Parathyroid adenoma (tissue), 2 donors: ENCODE measurements at regions not wholly inside any gene's neighbourhood (a gene's known extent, or its start where the extent isn't known, plus 50 kb on each side); places are given as distances from the start of the nearest gene placed in this dataset.

ENCODE experiments used
- H2AFZ ChIP-seq: fragments of 300-600 bp; sonication (generic); one replicate; pipeline ENCODE4 v1.7.0; 2017; ENCODE audit warnings: antibody characterized with exemption, mild to moderate bottlenecking
- H3K27ac ChIP-seq: fragments of 300-600 bp; sonication (generic); one replicate; pipeline ENCODE4 v1.7.0; 2017
- H3K27me3 ChIP-seq: fragments of 300-600 bp; sonication (generic); one replicate; pipeline ENCODE4 v1.7.0; 2017; ENCODE audit warnings: low read length; ENCODE audit not compliant: control insufficient read depth, insufficient read depth
- H3K36me3 ChIP-seq: fragments of 300-600 bp; sonication (generic); one replicate; pipeline ENCODE4 v1.7.0; 2017; ENCODE audit warnings: low read length; ENCODE audit not compliant: control insufficient read depth, insufficient read depth
- H3K4me1 ChIP-seq: fragments of 300-600 bp; sonication (generic); one replicate; pipeline ENCODE4 v1.7.0; 2017; ENCODE audit warnings: control low read depth
- H3K4me2 ChIP-seq: fragments of 300-600 bp; sonication (generic); one replicate; pipeline ENCODE4 v1.7.0; 2017; ENCODE audit warnings: low read length
- H3K4me3 ChIP-seq: fragments of 300-600 bp; sonication (generic); one replicate; pipeline ENCODE4 v1.7.0; 2017; ENCODE audit warnings: low read depth, low read length
- H3K79me2 ChIP-seq: fragments of 300-600 bp; sonication (generic); one replicate; pipeline ENCODE4 v1.7.0; 2017; ENCODE audit warnings: control low read depth
- H3K9ac ChIP-seq: fragments of 300-600 bp; sonication (generic); one replicate; pipeline ENCODE4 v1.7.0; 2017; ENCODE audit warnings: mild to moderate bottlenecking
- H3K9me3 ChIP-seq: fragments of 300-600 bp; sonication (generic); one replicate; pipeline ENCODE4 v1.7.0; 2017; ENCODE audit warnings: low read length; ENCODE audit not compliant: control insufficient read depth
- TF ChIP-seq, protein P1 (sequence below): fragments of 300-600 bp; sonication (generic); IDR thresholded peaks from one replicate; pipeline ENCODE4 v1.7.0; 2017; ENCODE audit warnings: antibody characterized with exemption, mild to moderate bottlenecking
- donor health status: primary hyperparathyroidism.

GRCh38 chr5:130385656-130386055 lies 481.4 kb downstream of the CHSY3 start:
- TF ChIP-seq, protein P1, sequence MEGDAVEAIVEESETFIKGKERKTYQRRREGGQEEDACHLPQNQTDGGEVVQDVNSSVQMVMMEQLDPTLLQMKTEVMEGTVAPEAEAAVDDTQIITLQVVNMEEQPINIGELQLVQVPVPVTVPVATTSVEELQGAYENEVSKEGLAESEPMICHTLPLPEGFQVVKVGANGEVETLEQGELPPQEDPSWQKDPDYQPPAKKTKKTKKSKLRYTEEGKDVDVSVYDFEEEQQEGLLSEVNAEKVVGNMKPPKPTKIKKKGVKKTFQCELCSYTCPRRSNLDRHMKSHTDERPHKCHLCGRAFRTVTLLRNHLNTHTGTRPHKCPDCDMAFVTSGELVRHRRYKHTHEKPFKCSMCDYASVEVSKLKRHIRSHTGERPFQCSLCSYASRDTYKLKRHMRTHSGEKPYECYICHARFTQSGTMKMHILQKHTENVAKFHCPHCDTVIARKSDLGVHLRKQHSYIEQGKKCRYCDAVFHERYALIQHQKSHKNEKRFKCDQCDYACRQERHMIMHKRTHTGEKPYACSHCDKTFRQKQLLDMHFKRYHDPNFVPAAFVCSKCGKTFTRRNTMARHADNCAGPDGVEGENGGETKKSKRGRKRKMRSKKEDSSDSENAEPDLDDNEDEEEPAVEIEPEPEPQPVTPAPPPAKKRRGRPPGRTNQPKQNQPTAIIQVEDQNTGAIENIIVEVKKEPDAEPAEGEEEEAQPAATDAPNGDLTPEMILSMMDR = no peak
- Histone ChIP-seq H2AFZ (no peak overlapping the region), H3K4me2 (no peak overlapping the region), H3K27me3 (no peaks in the 10 kb centered on the region), H3K27ac (no peak overlapping the region), H3K4me1 (no peaks in the 10 kb centered on the region), H3K9me3 (no peaks in the 10 kb centered on the region), H3K4me3 (no peak overlapping the region), H3K9ac (no peak overlapping the region), H3K79me2 (no peaks in the 10 kb centered on the region), H3K36me3 (no peaks in the 10 kb centered on the region)

DNA sequence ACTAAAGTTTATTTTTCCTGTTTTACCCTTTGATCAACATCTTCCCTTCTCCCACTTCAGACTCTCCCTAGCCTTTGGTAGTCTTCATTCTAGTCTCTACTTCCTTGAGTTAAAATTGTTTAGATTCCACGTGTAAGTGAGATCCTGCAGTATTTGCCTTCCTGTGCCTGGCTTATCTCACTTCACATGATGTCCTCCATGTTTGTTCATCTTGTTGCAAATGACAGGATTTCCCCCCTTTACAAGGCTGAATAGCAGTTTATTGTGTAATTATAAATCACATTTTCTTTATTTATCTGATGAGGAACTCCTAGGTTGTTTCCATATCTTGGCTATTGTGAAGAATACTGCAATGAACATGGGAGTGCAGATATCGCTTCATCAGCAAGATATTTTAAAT lies 461.7 kb downstream of the CHSY3 start:
- Histone ChIP-seq H3K4me2 (no peak overlapping the region), H2AFZ (no peak overlapping the region), H3K4me1 (no peaks in the 10 kb centered on the region), H3K27me3 (no peaks in the 10 kb centered on the region), H3K4me3 (no peak overlapping the region), H3K27ac (no peak overlapping the region), H3K36me3 (no peaks in the 10 kb centered on the region), H3K79me2 (no peaks in the 10 kb centered on the region), H3K9me3 (no peaks in the 10 kb centered on the region), H3K9ac (no peak overlapping the region)
- TF ChIP-seq, protein P1 = no peak

- Histone ChIP-seq H3K9ac (no peak overlapping the region), H3K4me2 (no peak overlapping the region), H3K27me3 (no peaks in the 10 kb centered on the region), H3K9me3 (no peaks in the 10 kb centered on the region), H3K4me3 (no peak overlapping the region), H3K4me1 (no peaks in the 10 kb centered on the region), H3K27ac (no peak overlapping the region), H3K79me2 (no peaks in the 10 kb centered on the region), H2AFZ (no peak overlapping the region), H3K36me3 (no peaks in the 10 kb centered on the region)
- TF ChIP-seq, protein P1 = no peak
Observed at GRCh38 chr5:130350131-130350530, 445.9 kb downstream of the CHSY3 start.

DNA sequence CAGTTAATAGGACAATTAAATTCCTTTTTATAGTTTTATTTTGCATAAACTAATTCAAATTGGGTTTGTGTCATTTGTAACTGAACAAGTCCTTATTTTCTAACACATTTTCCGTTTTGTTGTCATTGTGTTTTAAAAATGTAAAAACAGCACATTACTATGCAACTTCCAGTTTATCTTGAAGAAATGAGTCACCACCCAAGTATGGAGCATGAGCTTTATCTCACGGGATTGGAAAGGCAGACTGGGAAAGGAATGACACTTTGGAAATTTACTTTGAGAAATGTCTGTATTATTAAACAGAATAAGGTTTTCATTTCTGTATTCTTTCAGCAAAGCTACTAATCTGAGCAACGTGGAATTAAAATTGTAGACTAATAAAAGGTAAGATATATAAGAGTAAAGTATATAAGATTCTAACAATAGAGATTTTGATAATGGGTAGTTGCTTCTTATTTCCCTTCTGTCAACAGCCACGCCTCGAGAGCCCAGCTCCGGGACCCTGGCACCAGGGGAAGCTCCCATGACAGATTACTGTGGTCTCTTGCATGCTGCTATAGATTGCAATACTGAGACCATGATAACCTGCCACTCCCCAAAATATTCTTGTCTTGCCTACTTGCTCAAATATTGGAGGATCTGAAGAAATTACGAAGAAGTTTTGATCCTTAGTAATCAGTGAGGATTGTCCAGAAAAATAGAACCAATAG lies 433.1 kb downstream of the CHSY3 start:
- Histone ChIP-seq H3K4me3 (no peak overlapping the region), H3K4me2 (no peak overlapping the region), H3K9me3 (no peaks in the 10 kb centered on the region), H2AFZ (no peak overlapping the region), H3K36me3 (no peaks in the 10 kb centered on the region), H3K79me2 (no peaks in the 10 kb centered on the region), H3K9ac (no peak overlapping the region), H3K4me1 (no peaks in the 10 kb centered on the region), H3K27me3 (no peaks in the 10 kb centered on the region), H3K27ac (no peak overlapping the region)
- TF ChIP-seq, protein P1 = no peak

DNA sequence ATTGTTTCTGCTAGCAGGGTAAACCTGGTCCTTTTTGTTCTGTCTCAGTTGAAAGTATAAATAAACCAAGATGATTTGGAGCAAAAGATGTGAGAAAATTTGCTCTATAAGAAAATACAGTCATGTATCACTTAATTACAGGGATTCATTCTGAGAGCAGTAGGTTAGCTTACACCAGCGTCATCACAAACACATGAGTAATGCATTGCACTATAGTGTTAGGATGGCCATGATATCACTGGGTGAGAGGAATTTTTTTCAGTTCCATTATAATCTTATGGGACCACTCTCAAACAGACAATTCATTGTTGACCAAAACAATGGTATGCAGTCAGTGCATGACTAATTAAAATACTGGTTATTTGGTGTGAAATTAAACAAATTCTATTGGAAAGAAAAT lies 430.9 kb downstream of the CHSY3 start:
- H3K9ac ChIP-seq = no peak overlapping the region
- H3K79me2 ChIP-seq = no peaks in the 10 kb centered on the region
- TF ChIP-seq, protein P1 = no peak
- no peaks in the 10 kb centered on the region for H3K36me3 ChIP-seq
- no peak overlapping the region for H3K4me3 ChIP-seq
- no peaks in the 10 kb centered on the region for H3K4me1 ChIP-seq
- H3K4me2 ChIP-seq = no peak overlapping the region
- H3K27ac ChIP-seq = no peak overlapping the region
- no peaks in the 10 kb centered on the region for H3K9me3 ChIP-seq
- no peak overlapping the region for H2AFZ ChIP-seq
- no peaks in the 10 kb centered on the region for H3K27me3 ChIP-seq
